ENCODE measurements at regions not wholly inside any gene's neighbourhood (a gene's known extent, or its start where the extent isn't known, plus 50 kb on each side); places are given as distances from the start of the nearest gene placed in this dataset.
"Not testable (repeated sequence)": the region's sequence is repeated elsewhere in the genome, so short reads cannot be mapped to it uniquely, and the experiment has no call there.

- no peak for DNase-seq (ENCODE audit: low spot score)
Observed at GRCh38 chr2:193463011-193463410, 1268.3 kb upstream of the TMEFF2 start.

- no peak for DNase-seq (ENCODE audit: low spot score)
Observed at GRCh38 chr2:193462411-193462810, 1267.7 kb upstream of the TMEFF2 start.

- DNase-seq (ENCODE audit: low spot score): no peak
Observed at GRCh38 chr2:193461431-193461934, 1266.8 kb upstream of the TMEFF2 start.

GRCh38 chr2:193446967-193447366 lies 1252.2 kb upstream of the TMEFF2 start:
- no peak for DNase-seq (ENCODE audit: low spot score)

GRCh38 chr2:193442293-193442692 lies 1247.6 kb upstream of the TMEFF2 start:
- no peak for DNase-seq (ENCODE audit: low spot score)

GRCh38 chr2:193428336-193428818 lies 1233.6 kb upstream of the TMEFF2 start:
- DNase-seq (ENCODE audit: low spot score): no peak

- not testable (repeated sequence) for DNase-seq (ENCODE audit: low spot score)
Observed at GRCh38 chr2:193412368-193412767, 1217.6 kb upstream of the TMEFF2 start.

- DNase-seq (ENCODE audit: low spot score): no peak
Observed at GRCh38 chr2:193409951-193410350, 1215.2 kb upstream of the TMEFF2 start.

GRCh38 chr2:193382583-193382982 lies 1187.8 kb upstream of the TMEFF2 start:
- DNase-seq (ENCODE audit: low spot score): no peak

- DNase-seq (ENCODE audit: low spot score): no peak
Observed at GRCh38 chr2:193377789-193378188, 1183.1 kb upstream of the TMEFF2 start.

GRCh38 chr2:193373120-193373519 lies 1178.4 kb upstream of the TMEFF2 start:
- DNase-seq (ENCODE audit: low spot score): no peak

- DNase-seq (ENCODE audit: low spot score): no peak
Observed at GRCh38 chr2:193371200-193371599, 1176.5 kb upstream of the TMEFF2 start.

- DNase-seq (ENCODE audit: low spot score): no peak
Observed at GRCh38 chr2:193368615-193369014, 1173.9 kb upstream of the TMEFF2 start.

- DNase-seq (ENCODE audit: low spot score): no peak
Observed at GRCh38 chr2:193357508-193357907, 1162.8 kb upstream of the TMEFF2 start.

- DNase-seq (ENCODE audit: low spot score): not testable (repeated sequence)
Observed at GRCh38 chr2:193352665-193353242, 1158.0 kb upstream of the TMEFF2 start.

GRCh38 chr2:193350509-193350908 lies 1155.8 kb upstream of the TMEFF2 start:
- no peak for DNase-seq (ENCODE audit: low spot score)

GRCh38 chr2:193349642-193350041 lies 1154.9 kb upstream of the TMEFF2 start:
- DNase-seq (ENCODE audit: low spot score): no peak

- no peak for DNase-seq (ENCODE audit: low spot score)
Observed at GRCh38 chr2:193348055-193348454, 1153.3 kb upstream of the TMEFF2 start.

GRCh38 chr2:193336781-193337180 lies 1142.0 kb upstream of the TMEFF2 start:
- no peak for DNase-seq (ENCODE audit: low spot score)

- no peak for DNase-seq (ENCODE audit: low spot score)
Observed at GRCh38 chr2:193334401-193334800, 1139.7 kb upstream of the TMEFF2 start.

- no peak for DNase-seq (ENCODE audit: low spot score)
Observed at GRCh38 chr2:193333539-193333938, 1138.8 kb upstream of the TMEFF2 start.

GRCh38 chr2:193332941-193333340 lies 1138.2 kb upstream of the TMEFF2 start:
- no peak for DNase-seq (ENCODE audit: low spot score)

GRCh38 chr2:193331676-193332075 lies 1136.9 kb upstream of the TMEFF2 start:
- no peak for DNase-seq (ENCODE audit: low spot score)

- no peak for DNase-seq (ENCODE audit: low spot score)
Observed at GRCh38 chr2:193326296-193326695, 1131.6 kb upstream of the TMEFF2 start.

Measured in germinal center (tissue), 1 donor.